ENCODE measurements at regions not wholly inside any gene's neighbourhood (a gene's known extent, or its start where the extent isn't known, plus 50 kb on each side); places are given as distances from the start of the nearest gene placed in this dataset.

- Histone ChIP-seq H3K27ac (ENCODE audit: low read depth, low read length) (no peak overlapping the region), H3K4me3 (ENCODE audit: low read depth in 1 of 5, low read length in 5 of 5) (no peak overlapping the region), H3K36me3 (ENCODE audit: control insufficient read depth in 5 of 5, insufficient read depth in 5 of 5, low read length in 5 of 5) (no peaks in the 10 kb centered on the region), H3K27me3 (ENCODE audit: control insufficient read depth in 5 of 5, insufficient read depth in 4 of 5, low read length in 5 of 5) (no peaks in the 10 kb centered on the region), H3K9ac (ENCODE audit: low read length in 5 of 5) (no peak overlapping the region), H3K4me1 (ENCODE audit: control insufficient read depth in 5 of 5, insufficient read depth in 5 of 5, low read length in 5 of 5) (peaks cover 0 to 14% (median 6%) of the 10 kb centered on the region in 5 donors), H3K9me3 (ENCODE audit: control insufficient read depth in 5 of 5, low read length in 5 of 5) (peaks cover 0 to 6% (median 0%) of the 10 kb centered on the region in 5 donors)
Measured at GRCh38 chr2:217471319-217471718, 531.5 kb downstream of the TNS1 start.

- no peak overlapping the region for H3K4me3 ChIP-seq (ENCODE audit: low read depth in 1 of 5, low read length in 5 of 5)
- H3K27me3 ChIP-seq (ENCODE audit: control insufficient read depth in 5 of 5, insufficient read depth in 4 of 5, low read length in 5 of 5), result no peaks in the 10 kb centered on the region
- H3K27ac ChIP-seq (ENCODE audit: low read depth, low read length), result no peak overlapping the region
- peaks cover 0 to 6% (median 0%) of the 10 kb centered on the region in 5 donors for H3K9me3 ChIP-seq (ENCODE audit: control insufficient read depth in 5 of 5, low read length in 5 of 5)
- H3K4me1 ChIP-seq (ENCODE audit: control insufficient read depth in 5 of 5, insufficient read depth in 5 of 5, low read length in 5 of 5), result peaks cover 0 to 14% (median 8%) of the 10 kb centered on the region in 5 donors
- H3K9ac ChIP-seq (ENCODE audit: low read length in 5 of 5), result no peak overlapping the region
- H3K36me3 ChIP-seq (ENCODE audit: control insufficient read depth in 5 of 5, insufficient read depth in 5 of 5, low read length in 5 of 5), result no peaks in the 10 kb centered on the region
Measured at GRCh38 chr2:217469203-217469810, 533.5 kb downstream of the TNS1 start.

GRCh38 chr2:217468042-217468830 lies 534.6 kb downstream of the TNS1 start:
- Histone ChIP-seq H3K36me3 (ENCODE audit: control insufficient read depth in 5 of 5, insufficient read depth in 5 of 5, low read length in 5 of 5) (no peaks in the 10 kb centered on the region), H3K27me3 (ENCODE audit: control insufficient read depth in 5 of 5, insufficient read depth in 4 of 5, low read length in 5 of 5) (no peaks in the 10 kb centered on the region), H3K9me3 (ENCODE audit: control insufficient read depth in 5 of 5, low read length in 5 of 5) (peaks cover 0 to 6% (median 0%) of the 10 kb centered on the region in 5 donors), H3K4me1 (ENCODE audit: control insufficient read depth in 5 of 5, insufficient read depth in 5 of 5, low read length in 5 of 5) (peaks cover 0 to 14% (median 8%) of the 10 kb centered on the region in 5 donors), H3K9ac (ENCODE audit: low read length in 5 of 5) (no peak overlapping the region), H3K27ac (ENCODE audit: low read depth, low read length) (no peak overlapping the region), H3K4me3 (ENCODE audit: low read depth in 1 of 5, low read length in 5 of 5) (no peak overlapping the region)

GRCh38 chr2:217467331-217467730 lies 535.5 kb downstream of the TNS1 start:
- no peaks in the 10 kb centered on the region for H3K27me3 ChIP-seq (ENCODE audit: control insufficient read depth in 5 of 5, insufficient read depth in 4 of 5, low read length in 5 of 5)
- no peak overlapping the region for H3K4me3 ChIP-seq (ENCODE audit: low read depth in 1 of 5, low read length in 5 of 5)
- peak overlapping the region in 1 of 5 donors; percentile 11 for H3K9ac ChIP-seq (ENCODE audit: low read length in 5 of 5)
- peaks cover 0 to 6% (median 0%) of the 10 kb centered on the region in 5 donors for H3K9me3 ChIP-seq (ENCODE audit: control insufficient read depth in 5 of 5, low read length in 5 of 5)
- peaks cover 0 to 14% (median 8%) of the 10 kb centered on the region in 5 donors for H3K4me1 ChIP-seq (ENCODE audit: control insufficient read depth in 5 of 5, insufficient read depth in 5 of 5, low read length in 5 of 5)
- no peak overlapping the region for H3K27ac ChIP-seq (ENCODE audit: low read depth, low read length)
- no peaks in the 10 kb centered on the region for H3K36me3 ChIP-seq (ENCODE audit: control insufficient read depth in 5 of 5, insufficient read depth in 5 of 5, low read length in 5 of 5)

GRCh38 chr2:217466805-217467204 lies 536.0 kb downstream of the TNS1 start:
- no peak overlapping the region for H3K9ac ChIP-seq (ENCODE audit: low read length in 5 of 5)
- H3K27ac ChIP-seq (ENCODE audit: low read depth, low read length), result no peak overlapping the region
- no peaks in the 10 kb centered on the region for H3K36me3 ChIP-seq (ENCODE audit: control insufficient read depth in 5 of 5, insufficient read depth in 5 of 5, low read length in 5 of 5)
- H3K9me3 ChIP-seq (ENCODE audit: control insufficient read depth in 5 of 5, low read length in 5 of 5), result peaks cover 0 to 6% (median 0%) of the 10 kb centered on the region in 5 donors
- H3K4me1 ChIP-seq (ENCODE audit: control insufficient read depth in 5 of 5, insufficient read depth in 5 of 5, low read length in 5 of 5), result peaks cover 0 to 14% (median 8%) of the 10 kb centered on the region in 5 donors
- no peak overlapping the region for H3K4me3 ChIP-seq (ENCODE audit: low read depth in 1 of 5, low read length in 5 of 5)
- no peaks in the 10 kb centered on the region for H3K27me3 ChIP-seq (ENCODE audit: control insufficient read depth in 5 of 5, insufficient read depth in 4 of 5, low read length in 5 of 5)

GRCh38 chr2:217466104-217466503 lies 536.7 kb downstream of the TNS1 start:
- H3K4me1 ChIP-seq (ENCODE audit: control insufficient read depth in 5 of 5, insufficient read depth in 5 of 5, low read length in 5 of 5), result peaks cover 0 to 14% (median 8%) of the 10 kb centered on the region in 5 donors
- no peak overlapping the region for H3K27ac ChIP-seq (ENCODE audit: low read depth, low read length)
- H3K27me3 ChIP-seq (ENCODE audit: control insufficient read depth in 5 of 5, insufficient read depth in 4 of 5, low read length in 5 of 5), result no peaks in the 10 kb centered on the region
- no peak overlapping the region for H3K4me3 ChIP-seq (ENCODE audit: low read depth in 1 of 5, low read length in 5 of 5)
- H3K9ac ChIP-seq (ENCODE audit: low read length in 5 of 5), result no peak overlapping the region
- H3K36me3 ChIP-seq (ENCODE audit: control insufficient read depth in 5 of 5, insufficient read depth in 5 of 5, low read length in 5 of 5), result no peaks in the 10 kb centered on the region
- peaks cover 0 to 6% (median 0%) of the 10 kb centered on the region in 5 donors for H3K9me3 ChIP-seq (ENCODE audit: control insufficient read depth in 5 of 5, low read length in 5 of 5)

GRCh38 chr2:217465100-217465499 lies 537.7 kb downstream of the TNS1 start:
- Histone ChIP-seq H3K27ac (ENCODE audit: low read depth, low read length) (no peak overlapping the region), H3K27me3 (ENCODE audit: control insufficient read depth in 5 of 5, insufficient read depth in 4 of 5, low read length in 5 of 5) (no peaks in the 10 kb centered on the region), H3K4me1 (ENCODE audit: control insufficient read depth in 5 of 5, insufficient read depth in 5 of 5, low read length in 5 of 5) (peaks cover 0 to 11% (median 8%) of the 10 kb centered on the region in 5 donors)

GRCh38 chr2:217463402-217464075 lies 539.3 kb downstream of the TNS1 start:
- no peaks in the 10 kb centered on the region for H3K36me3 ChIP-seq (ENCODE audit: control insufficient read depth in 5 of 5, insufficient read depth in 5 of 5, low read length in 5 of 5)
- H3K27me3 ChIP-seq (ENCODE audit: control insufficient read depth in 5 of 5, insufficient read depth in 4 of 5, low read length in 5 of 5), result no peaks in the 10 kb centered on the region
- no peak overlapping the region for H3K9ac ChIP-seq (ENCODE audit: low read length in 5 of 5)
- no peaks in the 10 kb centered on the region for H3K9me3 ChIP-seq (ENCODE audit: control insufficient read depth in 5 of 5, low read length in 5 of 5)
- no peak overlapping the region for H3K4me3 ChIP-seq (ENCODE audit: low read depth in 1 of 5, low read length in 5 of 5)
- peaks cover 0 to 14% (median 8%) of the 10 kb centered on the region in 5 donors for H3K4me1 ChIP-seq (ENCODE audit: control insufficient read depth in 5 of 5, insufficient read depth in 5 of 5, low read length in 5 of 5)
- no peak overlapping the region for H3K27ac ChIP-seq (ENCODE audit: low read depth, low read length)

More at GRCh38 chr2:217465100-217465499, 537.7 kb downstream of the TNS1 start:
- Histone ChIP-seq H3K9ac (ENCODE audit: low read length in 5 of 5) (no peak overlapping the region), H3K36me3 (ENCODE audit: control insufficient read depth in 5 of 5, insufficient read depth in 5 of 5, low read length in 5 of 5) (no peaks in the 10 kb centered on the region), H3K9me3 (ENCODE audit: control insufficient read depth in 5 of 5, low read length in 5 of 5) (peaks cover 0 to 6% (median 0%) of the 10 kb centered on the region in 5 donors), H3K4me3 (ENCODE audit: low read depth in 1 of 5, low read length in 5 of 5) (no peak overlapping the region)

- Histone ChIP-seq H3K36me3 (ENCODE audit: control insufficient read depth in 5 of 5, insufficient read depth in 5 of 5, low read length in 5 of 5) (no peaks in the 10 kb centered on the region), H3K4me3 (ENCODE audit: low read depth in 1 of 5, low read length in 5 of 5) (no peak overlapping the region), H3K27me3 (ENCODE audit: control insufficient read depth in 5 of 5, insufficient read depth in 4 of 5, low read length in 5 of 5) (no peaks in the 10 kb centered on the region), H3K4me1 (ENCODE audit: control insufficient read depth in 5 of 5, insufficient read depth in 5 of 5, low read length in 5 of 5) (peaks cover 0 to 11% (median 5%) of the 10 kb centered on the region in 5 donors), H3K27ac (ENCODE audit: low read depth, low read length) (no peak overlapping the region), H3K9ac (ENCODE audit: low read length in 5 of 5) (no peak overlapping the region), H3K9me3 (ENCODE audit: control insufficient read depth in 5 of 5, low read length in 5 of 5) (peaks cover 0 to 2% (median 0%) of the 10 kb centered on the region in 5 donors)
Measured at GRCh38 chr2:217462121-217462520, 540.7 kb downstream of the TNS1 start.

GRCh38 chr2:217461674-217462073 lies 541.1 kb downstream of the TNS1 start:
- Histone ChIP-seq H3K4me1 (ENCODE audit: control insufficient read depth in 5 of 5, insufficient read depth in 5 of 5, low read length in 5 of 5) (peaks cover 0 to 8% (median under 1%) of the 10 kb centered on the region in 5 donors), H3K4me3 (ENCODE audit: low read depth in 1 of 5, low read length in 5 of 5) (no peak overlapping the region), H3K27ac (ENCODE audit: low read depth, low read length) (no peak overlapping the region), H3K9me3 (ENCODE audit: control insufficient read depth in 5 of 5, low read length in 5 of 5) (peaks cover 0 to 2% (median 0%) of the 10 kb centered on the region in 5 donors), H3K27me3 (ENCODE audit: control insufficient read depth in 5 of 5, insufficient read depth in 4 of 5, low read length in 5 of 5) (no peaks in the 10 kb centered on the region), H3K36me3 (ENCODE audit: control insufficient read depth in 5 of 5, insufficient read depth in 5 of 5, low read length in 5 of 5) (no peaks in the 10 kb centered on the region), H3K9ac (ENCODE audit: low read length in 5 of 5) (no peak overlapping the region)
